Chondrocyte (in vitro differentiated cells): ENCODE measurements at regions not wholly inside any gene's neighbourhood (a gene's known extent, or its start where the extent isn't known, plus 50 kb on each side); places are given as distances from the start of the nearest gene placed in this dataset.

Experiments used
- DNase-seq: peaks from one replicate; pipeline ENCODE4 v3.0.0; 2021; ENCODE audit warnings: mixed read lengths, low spot score
- H3K27ac Mint-ChIP-seq: one replicate; pipeline ENCODE4 v1.8.0; 2021; ENCODE audit warnings: mild to moderate bottlenecking, moderate library complexity, mixed read lengths; ENCODE audit not compliant: unreplicated experiment
- H3K27me3 Mint-ChIP-seq: 2 replicates; pipeline ENCODE4 v1.8.0; 2021; ENCODE audit warnings: low read depth, mixed read lengths
- H3K36me3 Mint-ChIP-seq: 2 replicates; pipeline ENCODE4 v1.8.0; 2021; ENCODE audit warnings: low read depth, mixed read lengths
- H3K4me1 Mint-ChIP-seq: 2 replicates; pipeline ENCODE4 v1.8.0; 2021; ENCODE audit warnings: low read depth, mild to moderate bottlenecking, mixed read lengths
- H3K4me3 Mint-ChIP-seq: one replicate; pipeline ENCODE4 v1.8.0; 2021; ENCODE audit warnings: mild to moderate bottlenecking, moderate library complexity, mixed read lengths; ENCODE audit not compliant: unreplicated experiment
- H3K9me3 Mint-ChIP-seq: 2 replicates; pipeline ENCODE4 v1.8.0; 2021; ENCODE audit warnings: low read depth, mixed read lengths
- TF ChIP-seq, protein P1 (sequence below): fragments of 200-600 bp; sonication (generic); IDR thresholded peaks from 2 replicates; pipeline ENCODE4 v1.5.0; 2021; ENCODE audit warnings: antibody characterized with exemption, mild to moderate bottlenecking, moderate library complexity

DNA sequence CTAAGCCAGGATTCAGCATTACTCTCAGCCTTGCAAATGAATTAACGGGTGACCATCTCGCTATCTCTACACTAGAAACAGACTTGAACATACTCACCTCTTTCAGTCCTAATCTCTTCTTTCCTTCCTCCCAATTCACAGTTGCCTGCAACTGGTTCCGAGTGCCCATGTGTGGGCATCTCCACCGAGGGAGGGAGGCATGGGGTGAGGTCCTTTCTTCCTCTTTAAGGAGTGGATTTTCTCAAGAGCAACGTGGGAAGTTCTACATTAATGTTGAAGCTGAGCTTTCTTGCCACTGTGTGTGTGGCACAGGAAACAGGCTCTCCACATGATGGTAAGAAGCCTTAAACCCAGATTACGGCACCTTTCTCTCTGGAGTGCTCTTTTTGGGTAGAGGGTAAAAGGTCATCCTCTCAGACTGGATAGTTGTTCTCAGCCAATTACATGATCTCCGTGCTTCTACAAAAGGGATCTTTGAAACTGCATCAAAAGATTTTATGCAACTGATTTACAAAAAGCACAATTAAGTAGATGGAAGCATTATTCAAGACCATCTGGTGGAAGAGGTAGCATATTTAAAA is 286.8 kb upstream of the NR2F2 start:
- Mint-ChIP-seq H3K27ac (no peak overlapping the region), H3K27me3 (no peaks in the 10 kb centered on the region), H3K36me3 (no peaks in the 10 kb centered on the region)

DNA sequence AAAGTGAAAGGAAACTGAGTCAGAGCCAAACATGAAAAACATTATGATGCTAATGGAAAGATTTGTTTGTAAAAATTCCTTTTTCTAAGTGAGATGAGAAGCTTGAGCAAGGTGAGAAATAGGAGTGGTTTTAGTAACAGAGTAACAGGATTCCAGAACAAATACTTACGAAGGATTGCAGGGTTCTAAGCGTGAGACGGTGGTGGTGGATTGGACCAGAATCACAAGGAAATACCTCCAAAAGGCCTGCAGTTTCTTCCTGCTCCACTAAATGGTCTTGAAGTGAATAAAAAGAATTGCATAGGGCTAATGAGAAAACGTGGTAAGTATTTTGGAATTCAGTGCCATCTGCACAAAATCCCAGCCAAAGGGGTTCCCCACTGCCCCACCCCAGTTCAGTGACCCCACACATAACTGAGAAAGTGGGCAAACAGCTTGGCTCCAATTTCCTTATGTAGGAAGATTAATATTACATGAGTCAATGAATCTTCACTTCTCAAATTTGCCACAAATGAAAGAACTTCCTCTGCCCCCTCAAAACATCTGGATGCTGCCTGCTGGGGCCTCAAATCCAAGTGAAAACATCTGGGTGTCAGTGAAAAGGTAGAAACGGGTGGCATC is 283.8 kb upstream of the NR2F2 start:
- TF ChIP-seq, protein P1, sequence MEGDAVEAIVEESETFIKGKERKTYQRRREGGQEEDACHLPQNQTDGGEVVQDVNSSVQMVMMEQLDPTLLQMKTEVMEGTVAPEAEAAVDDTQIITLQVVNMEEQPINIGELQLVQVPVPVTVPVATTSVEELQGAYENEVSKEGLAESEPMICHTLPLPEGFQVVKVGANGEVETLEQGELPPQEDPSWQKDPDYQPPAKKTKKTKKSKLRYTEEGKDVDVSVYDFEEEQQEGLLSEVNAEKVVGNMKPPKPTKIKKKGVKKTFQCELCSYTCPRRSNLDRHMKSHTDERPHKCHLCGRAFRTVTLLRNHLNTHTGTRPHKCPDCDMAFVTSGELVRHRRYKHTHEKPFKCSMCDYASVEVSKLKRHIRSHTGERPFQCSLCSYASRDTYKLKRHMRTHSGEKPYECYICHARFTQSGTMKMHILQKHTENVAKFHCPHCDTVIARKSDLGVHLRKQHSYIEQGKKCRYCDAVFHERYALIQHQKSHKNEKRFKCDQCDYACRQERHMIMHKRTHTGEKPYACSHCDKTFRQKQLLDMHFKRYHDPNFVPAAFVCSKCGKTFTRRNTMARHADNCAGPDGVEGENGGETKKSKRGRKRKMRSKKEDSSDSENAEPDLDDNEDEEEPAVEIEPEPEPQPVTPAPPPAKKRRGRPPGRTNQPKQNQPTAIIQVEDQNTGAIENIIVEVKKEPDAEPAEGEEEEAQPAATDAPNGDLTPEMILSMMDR, result no peak

More for the DNA sequence above, 286.8 kb upstream of the NR2F2 start:
- no peak overlapping the region for H3K4me3 Mint-ChIP-seq
- DNase-seq, result no peak
- TF ChIP-seq, protein P1, result no peak
- peaks cover 31% of the 10 kb centered on the region for H3K4me1 Mint-ChIP-seq
- no peaks in the 10 kb centered on the region for H3K9me3 Mint-ChIP-seq

DNA sequence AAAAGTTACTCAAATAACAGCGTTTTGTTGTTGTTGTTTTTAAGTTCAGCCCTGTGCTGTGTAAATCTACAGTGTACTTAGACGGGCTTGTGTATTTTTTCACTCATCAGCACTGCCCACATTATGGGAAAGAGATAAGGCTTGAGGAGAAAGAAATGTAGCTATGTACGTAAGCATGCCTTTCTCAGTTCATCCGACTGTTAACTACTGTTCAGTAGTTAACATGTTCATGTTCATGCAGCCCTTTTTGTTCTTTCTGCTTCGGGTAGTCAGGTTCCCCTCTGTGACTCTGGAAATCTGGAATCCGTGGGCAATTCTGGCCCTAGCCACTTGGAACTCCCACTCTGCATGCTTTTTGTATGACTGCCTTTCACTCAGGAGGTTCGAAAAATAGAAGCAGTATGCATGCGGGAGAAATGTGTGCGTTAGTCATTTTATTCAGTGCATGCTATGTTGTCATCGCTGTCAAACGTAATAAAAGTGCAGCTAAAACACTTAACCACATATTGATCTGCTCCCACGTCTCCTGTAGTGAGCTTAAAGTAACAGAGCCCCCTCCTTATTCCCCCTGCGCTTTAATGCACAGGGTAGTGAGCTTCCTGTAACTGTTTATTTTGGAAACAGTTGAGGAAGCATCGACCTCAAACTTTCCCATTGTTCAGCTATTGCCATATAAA is 283.1 kb upstream of the NR2F2 start:
- DNase-seq, result no peak
- peak overlapping the region; percentile 92 for H3K27ac Mint-ChIP-seq
- H3K36me3 Mint-ChIP-seq, result no peaks in the 10 kb centered on the region
- TF ChIP-seq, protein P1, result peak; percentile 40
- H3K27me3 Mint-ChIP-seq, result no peaks in the 10 kb centered on the region
- no peaks in the 10 kb centered on the region for H3K9me3 Mint-ChIP-seq
- H3K4me3 Mint-ChIP-seq, result peak overlapping the region; percentile 37
- peaks cover 35% of the 10 kb centered on the region for H3K4me1 Mint-ChIP-seq

More for the DNA sequence above, 283.8 kb upstream of the NR2F2 start:
- H3K9me3 Mint-ChIP-seq, result no peaks in the 10 kb centered on the region
- H3K36me3 Mint-ChIP-seq, result no peaks in the 10 kb centered on the region
- no peaks in the 10 kb centered on the region for H3K27me3 Mint-ChIP-seq
- H3K4me1 Mint-ChIP-seq, result peaks cover 35% of the 10 kb centered on the region
- DNase-seq, result no peak
- peak overlapping the region; percentile 92 for H3K27ac Mint-ChIP-seq
- H3K4me3 Mint-ChIP-seq, result no peak overlapping the region

DNA sequence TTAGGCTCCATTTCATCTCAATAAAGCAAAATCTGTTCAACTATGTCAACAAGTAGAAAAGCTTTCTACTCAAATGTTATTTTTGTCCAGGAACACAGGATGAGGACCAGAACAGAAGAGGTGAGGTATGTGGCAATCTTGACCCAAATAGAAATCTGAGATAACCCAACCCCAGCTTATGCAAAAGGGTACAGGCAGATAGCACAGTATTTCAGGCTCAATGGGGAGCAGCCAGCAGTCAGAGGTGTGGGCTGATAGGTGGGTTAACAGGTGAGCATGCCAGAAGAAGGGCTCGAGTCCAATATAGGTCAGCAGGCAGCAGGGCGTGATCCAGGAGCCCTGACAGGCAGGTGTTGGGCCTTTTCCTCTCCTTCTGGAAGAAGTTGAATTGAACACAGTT is 281.2 kb upstream of the NR2F2 start:
- no peaks in the 10 kb centered on the region for H3K9me3 Mint-ChIP-seq
- TF ChIP-seq, protein P1, result no peak
- peaks cover 45% of the 10 kb centered on the region for H3K4me1 Mint-ChIP-seq
- no peak overlapping the region for H3K27ac Mint-ChIP-seq
- no peak overlapping the region for H3K4me3 Mint-ChIP-seq
- H3K36me3 Mint-ChIP-seq, result no peaks in the 10 kb centered on the region
- DNase-seq, result no peak
- no peaks in the 10 kb centered on the region for H3K27me3 Mint-ChIP-seq

DNA sequence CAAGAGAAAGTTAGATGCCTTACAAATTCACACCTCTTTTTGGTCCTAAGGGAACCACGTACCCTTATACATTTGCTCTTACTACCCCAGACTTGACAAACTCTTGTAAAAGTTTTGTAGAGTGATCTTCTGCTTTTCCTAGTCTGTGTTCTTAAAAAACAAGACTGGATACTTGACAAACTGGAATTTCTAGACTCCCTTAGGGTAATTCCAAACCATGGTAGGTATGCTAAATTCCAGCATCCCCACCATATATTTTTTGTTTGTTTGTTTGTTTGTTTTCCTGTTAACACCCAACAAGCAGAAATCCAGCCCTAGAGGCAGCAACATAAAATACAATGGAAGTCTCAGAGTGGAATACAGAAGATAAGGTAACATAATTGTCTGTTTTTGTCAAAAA is 280.7 kb upstream of the NR2F2 start:
- DNase-seq, result no peak
- Mint-ChIP-seq H3K27ac (no peak overlapping the region), H3K9me3 (no peaks in the 10 kb centered on the region), H3K27me3 (no peaks in the 10 kb centered on the region), H3K36me3 (no peaks in the 10 kb centered on the region), H3K4me3 (no peak overlapping the region), H3K4me1 (peaks cover 45% of the 10 kb centered on the region)
- TF ChIP-seq, protein P1, result no peak
